ENCODE measurements at regions not wholly inside any gene's neighbourhood (a gene's known extent, or its start where the extent isn't known, plus 50 kb on each side); places are given as distances from the start of the nearest gene placed in this dataset.
"Not testable (repeated sequence)": the region's sequence is repeated elsewhere in the genome, so short reads cannot be mapped to it uniquely, and the experiment has no call there.

- H3K9me3 ChIP-seq (ENCODE audit: control insufficient read depth, low read length, poor library complexity, severe bottlenecking): no peaks in the 10 kb centered on the region
- H3K36me3 Mint-ChIP-seq (ENCODE audit: low read depth): no peaks in the 10 kb centered on the region
- peaks cover 54% of the 10 kb centered on the region for H3K27me3 Mint-ChIP-seq
- no peak overlapping the region for H3K27ac Mint-ChIP-seq
- no peak for DNase-seq
- no peak overlapping the region for H3K4me3 Mint-ChIP-seq
- ATAC-seq: no peak
- H3K4me1 Mint-ChIP-seq: peaks cover 4% of the 10 kb centered on the region
These were observed 78.6 kb upstream of the SH3BP4 start for GRCh38 chr2:234873103-234873827.

GRCh38 chr2:234869969-234870368, 81.8 kb upstream of the SH3BP4 start:
- no peak overlapping the region for H3K4me3 Mint-ChIP-seq
- no peak for DNase-seq
- H3K27me3 Mint-ChIP-seq: peaks cover 37% of the 10 kb centered on the region
- H3K4me1 Mint-ChIP-seq: peaks cover 2% of the 10 kb centered on the region
- peaks cover 2% of the 10 kb centered on the region for H3K36me3 Mint-ChIP-seq (ENCODE audit: low read depth)
- H3K9me3 ChIP-seq (ENCODE audit: control insufficient read depth, low read length, poor library complexity, severe bottlenecking): no peaks in the 10 kb centered on the region
- no peak for ATAC-seq
- no peak overlapping the region for H3K27ac Mint-ChIP-seq

GRCh38 chr2:234869164-234869563, 82.7 kb upstream of the SH3BP4 start:
- Mint-ChIP-seq H3K27me3 (peaks cover 34% of the 10 kb centered on the region), H3K27ac (no peak overlapping the region), H3K36me3 (ENCODE audit: low read depth) (peaks cover 2% of the 10 kb centered on the region), H3K4me1 (no peaks in the 10 kb centered on the region), H3K4me3 (no peak overlapping the region)
- no peak for ATAC-seq
- no peak for DNase-seq
- no peaks in the 10 kb centered on the region for H3K9me3 ChIP-seq (ENCODE audit: control insufficient read depth, low read length, poor library complexity, severe bottlenecking)

GRCh38 chr2:234867882-234868285, 83.9 kb upstream of the SH3BP4 start:
- H3K9me3 ChIP-seq (ENCODE audit: control insufficient read depth, low read length, poor library complexity, severe bottlenecking): no peaks in the 10 kb centered on the region
- Mint-ChIP-seq H3K27ac (no peak overlapping the region), H3K4me1 (no peaks in the 10 kb centered on the region), H3K27me3 (peaks cover 26% of the 10 kb centered on the region), H3K36me3 (ENCODE audit: low read depth) (peaks cover 2% of the 10 kb centered on the region), H3K4me3 (no peak overlapping the region)
- DNase-seq: no peak
- no peak for ATAC-seq

GRCh38 chr2:234865586-234865985, 86.2 kb upstream of the SH3BP4 start:
- Mint-ChIP-seq H3K36me3 (ENCODE audit: low read depth) (peaks cover 2% of the 10 kb centered on the region), H3K4me3 (no peak overlapping the region), H3K4me1 (no peaks in the 10 kb centered on the region), H3K27ac (no peak overlapping the region), H3K27me3 (peaks cover 24% of the 10 kb centered on the region)
- H3K9me3 ChIP-seq (ENCODE audit: control insufficient read depth, low read length, poor library complexity, severe bottlenecking): no peaks in the 10 kb centered on the region
- ATAC-seq (no peak), DNase-seq (no peak)

GRCh38 chr2:234865040-234865439, 86.8 kb upstream of the SH3BP4 start:
- H3K9me3 ChIP-seq (ENCODE audit: control insufficient read depth, low read length, poor library complexity, severe bottlenecking): no peaks in the 10 kb centered on the region
- H3K36me3 Mint-ChIP-seq (ENCODE audit: low read depth): peaks cover 2% of the 10 kb centered on the region
- no peak for DNase-seq
- H3K27me3 Mint-ChIP-seq: peaks cover 22% of the 10 kb centered on the region
- H3K4me3 Mint-ChIP-seq: no peak overlapping the region
- no peak for ATAC-seq
- no peaks in the 10 kb centered on the region for H3K4me1 Mint-ChIP-seq
- no peak overlapping the region for H3K27ac Mint-ChIP-seq

GRCh38 chr2:234864506-234864905, 87.3 kb upstream of the SH3BP4 start:
- Mint-ChIP-seq H3K27me3 (peaks cover 22% of the 10 kb centered on the region), H3K27ac (no peak overlapping the region), H3K4me1 (no peaks in the 10 kb centered on the region), H3K4me3 (no peak overlapping the region), H3K36me3 (ENCODE audit: low read depth) (peaks cover 2% of the 10 kb centered on the region)
- ATAC-seq (no peak), DNase-seq (no peak)
- no peaks in the 10 kb centered on the region for H3K9me3 ChIP-seq (ENCODE audit: control insufficient read depth, low read length, poor library complexity, severe bottlenecking)

- Mint-ChIP-seq H3K4me3 (no peak overlapping the region), H3K27ac (no peak overlapping the region), H3K36me3 (ENCODE audit: low read depth) (peaks cover 2% of the 10 kb centered on the region), H3K4me1 (no peaks in the 10 kb centered on the region), H3K27me3 (peaks cover 15% of the 10 kb centered on the region)
- H3K9me3 ChIP-seq (ENCODE audit: control insufficient read depth, low read length, poor library complexity, severe bottlenecking): no peaks in the 10 kb centered on the region
- DNase-seq (no peak), ATAC-seq (no peak)
These were observed 88.5 kb upstream of the SH3BP4 start for GRCh38 chr2:234863043-234863934.

- ATAC-seq (no peak), DNase-seq (no peak)
- Mint-ChIP-seq H3K27me3 (peaks cover 18% of the 10 kb centered on the region), H3K27ac (no peak overlapping the region), H3K36me3 (ENCODE audit: low read depth) (peaks cover 2% of the 10 kb centered on the region), H3K4me1 (no peaks in the 10 kb centered on the region), H3K4me3 (no peak overlapping the region)
- H3K9me3 ChIP-seq (ENCODE audit: control insufficient read depth, low read length, poor library complexity, severe bottlenecking): no peaks in the 10 kb centered on the region
These were observed 89.7 kb upstream of the SH3BP4 start for GRCh38 chr2:234861841-234862735.

GRCh38 chr2:234859330-234859872, 92.4 kb upstream of the SH3BP4 start:
- H3K4me1 Mint-ChIP-seq; H3K36me3 Mint-ChIP-seq (ENCODE audit: low read depth); H3K4me3 Mint-ChIP-seq; H3K9me3 ChIP-seq (ENCODE audit: control insufficient read depth, low read length, poor library complexity, severe bottlenecking); H3K27ac Mint-ChIP-seq; ATAC-seq; DNase-seq: not testable (repeated sequence)
- H3K27me3 Mint-ChIP-seq: peaks cover 24% of the 10 kb centered on the region

GRCh38 chr2:234858790-234859329, 93.0 kb upstream of the SH3BP4 start:
- no peaks in the 10 kb centered on the region for H3K9me3 ChIP-seq (ENCODE audit: control insufficient read depth, low read length, poor library complexity, severe bottlenecking)
- no peak for ATAC-seq
- H3K27me3 Mint-ChIP-seq: peaks cover 24% of the 10 kb centered on the region
- no peak overlapping the region for H3K4me3 Mint-ChIP-seq
- H3K36me3 Mint-ChIP-seq (ENCODE audit: low read depth): no peaks in the 10 kb centered on the region
- no peaks in the 10 kb centered on the region for H3K4me1 Mint-ChIP-seq
- no peak for DNase-seq
- no peak overlapping the region for H3K27ac Mint-ChIP-seq

GRCh38 chr2:234858145-234858544, 93.7 kb upstream of the SH3BP4 start:
- H3K27ac Mint-ChIP-seq: no peak overlapping the region
- no peaks in the 10 kb centered on the region for H3K9me3 ChIP-seq (ENCODE audit: control insufficient read depth, low read length, poor library complexity, severe bottlenecking)
- no peaks in the 10 kb centered on the region for H3K4me1 Mint-ChIP-seq
- ATAC-seq (no peak), DNase-seq (no peak)
- no peak overlapping the region for H3K4me3 Mint-ChIP-seq
- H3K36me3 Mint-ChIP-seq (ENCODE audit: low read depth): no peaks in the 10 kb centered on the region
- H3K27me3 Mint-ChIP-seq: peaks cover 25% of the 10 kb centered on the region
